Right lobe of liver (tissue), 6 donors: ENCODE measurements at regions not wholly inside any gene's neighbourhood (a gene's known extent, or its start where the extent isn't known, plus 50 kb on each side); places are given as distances from the start of the nearest gene placed in this dataset.

Source experiments
- ATAC-seq, 4 donors: fragments of 200-7000 bp; cut with Tn5 transposase; one replicate each; pipeline ENCODE4 v1.9.1; 2020; ENCODE audit warnings: mild to moderate bottlenecking in 4 of 4, moderate library complexity in 4 of 4
- DNase-seq, 3 donors: peaks; one replicate each; pipeline ENCODE4 v3.0.0-alpha.2; 2020
- H3K27ac ChIP-seq, 3 donors: fragments of 200-600 bp; one replicate each; pipeline ENCODE4 v1.8.0; 2022
- H3K27me3 ChIP-seq, 2 donors: fragments of 200-600 bp; one replicate each; pipeline ENCODE4 v1.8.0; 2022
- H3K36me3 ChIP-seq, 4 donors: fragments of 200-600 bp; sonication (generic) in 1 of 4; one replicate each; pipeline versions ENCODE4 v1.5.1 to v1.8.0; 2017 to 2022; ENCODE audit warnings: control low read depth in 1 of 4
- H3K4me1 ChIP-seq, 4 donors: fragments of 200-600 bp; sonication (generic) in 1 of 4; one replicate each; pipeline versions ENCODE4 v1.5.1 to v1.8.0; 2017 to 2022; ENCODE audit warnings: control low read depth in 1 of 4
- H3K4me3 ChIP-seq, 3 donors: fragments of 200-600 bp; one replicate each; pipeline ENCODE4 v1.8.0; 2022
- H3K9me3 ChIP-seq, 4 donors: fragments of 200-600 bp; sonication (generic) in 1 of 4; one replicate each; pipeline versions ENCODE4 v1.5.1 to v1.8.0; 2017 to 2022; ENCODE audit warnings: control low read depth in 1 of 4
- CTCF ChIP-seq, 4 donors: fragments of 200-600 bp in 3 of 4; fragments of 450-650 bp in 1 of 4; IDR thresholded peaks; one replicate each; pipeline versions ENCODE4 v1.5.1 to v1.8.0; 2016 to 2022; ENCODE audit warnings: antibody characterized with exemption in 4 of 4, mild to moderate bottlenecking in 2 of 4
- POLR2A ChIP-seq: fragments of 450-650 bp; IDR thresholded peaks from one replicate; pipeline ENCODE4 v1.6.1; 2017; ENCODE audit warnings: antibody characterized with exemption, mild to moderate bottlenecking
- WGBS: methylation state at CpG from one replicate; pipeline ENCODE4 v1.1.6; 2018; ENCODE audit warnings: low coverage, low lambda C conversion rate; ENCODE audit not compliant: insufficient coverage; ENCODE audit errors: missing lambda C conversion rate; 5-methylcytosine and 5-hydroxymethylcytosine counted together
- intact Hi-C, 2 donors: fragments of 100-400 bp; cut with DNase I; formaldehyde crosslinking; loops; one replicate each; pipeline versions ENCODE4 v1.11.2 to v1.14.1; 2022
- donor health status: DM: no; HTN: yes; CAD: no.
- donor health status: DM: no; HTN: no; CAD: no.
- donor health status: DM: no; HTN: no; CAD: no.
- donor health status: DM: no; HTN: yes; CAD: no.
- donor health status: DM: no; HTN: yes; CAD: no.

GRCh38 chr2:186306754-186307153 is 179.3 kb upstream of the ZC3H15 start:
- H3K4me1 ChIP-seq = no peaks in the 10 kb centered on the region
- H3K9me3 ChIP-seq = no peaks in the 10 kb centered on the region
- no peak for TF ChIP-seq CTCF (IDR thresholded peaks at IDR 0.05)
- TF ChIP-seq POLR2A = no peak
- ATAC-seq (no peak), DNase-seq (no peak)
- H3K36me3 ChIP-seq = no peaks in the 10 kb centered on the region
- no peak overlapping the region for H3K4me3 ChIP-seq
- no peaks in the 10 kb centered on the region for H3K27me3 ChIP-seq
- no peak overlapping the region for H3K27ac ChIP-seq
- intact Hi-C loops = no loop called here

- TF ChIP-seq CTCF (IDR thresholded peaks at IDR 0.05) (no peak), POLR2A (no peak)
- Histone ChIP-seq H3K4me1 (no peaks in the 10 kb centered on the region), H3K4me3 (no peak overlapping the region), H3K9me3 (no peaks in the 10 kb centered on the region), H3K36me3 (no peaks in the 10 kb centered on the region), H3K27me3 (no peaks in the 10 kb centered on the region), H3K27ac (no peak overlapping the region)
- no peak for ATAC-seq
- no peak for DNase-seq
- intact Hi-C loops = no loop called here
Observed at GRCh38 chr2:186307871-186308270, 178.2 kb upstream of the ZC3H15 start.

GRCh38 chr2:186308347-186308746 is 177.7 kb upstream of the ZC3H15 start:
- H3K27ac ChIP-seq = no peak overlapping the region
- intact Hi-C loops = no loop called here
- TF ChIP-seq POLR2A = no peak
- TF ChIP-seq CTCF (IDR thresholded peaks at IDR 0.05) = no peak
- no peaks in the 10 kb centered on the region for H3K9me3 ChIP-seq
- no peaks in the 10 kb centered on the region for H3K36me3 ChIP-seq
- DNase-seq (no peak), ATAC-seq (peak in 1 of 4 donors; percentile 59)
- no peaks in the 10 kb centered on the region for H3K27me3 ChIP-seq
- H3K4me1 ChIP-seq = no peaks in the 10 kb centered on the region
- 63% methylated on average over 1 of the region's 1 CpG for WGBS
- H3K4me3 ChIP-seq = no peak overlapping the region

GRCh38 chr2:186309901-186310300 is 176.2 kb upstream of the ZC3H15 start:
- intact Hi-C loops = no loop called here
- Histone ChIP-seq H3K27me3 (no peaks in the 10 kb centered on the region), H3K4me1 (no peaks in the 10 kb centered on the region), H3K4me3 (no peak overlapping the region), H3K36me3 (no peaks in the 10 kb centered on the region), H3K9me3 (no peaks in the 10 kb centered on the region), H3K27ac (no peak overlapping the region)
- DNase-seq (no peak), ATAC-seq (no peak)
- no peak for TF ChIP-seq CTCF (IDR thresholded peaks at IDR 0.05)
- TF ChIP-seq POLR2A = no peak
- 33% methylated on average over 1 of the region's 2 CpGs for WGBS

- no peak for ATAC-seq
- TF ChIP-seq CTCF (IDR thresholded peaks at IDR 0.05) (no peak), POLR2A (no peak)
- no peak overlapping the region for H3K4me3 ChIP-seq
- no peak for DNase-seq
- no peaks in the 10 kb centered on the region for H3K36me3 ChIP-seq
- no peaks in the 10 kb centered on the region for H3K27me3 ChIP-seq
- no peaks in the 10 kb centered on the region for H3K4me1 ChIP-seq
- intact Hi-C loops = no loop called here
- WGBS = 88% methylated on average over 2 of the region's 2 CpGs
- H3K9me3 ChIP-seq = peaks cover 0 to 10% (median 0%) of the 10 kb centered on the region in 4 donors
- no peak overlapping the region for H3K27ac ChIP-seq
Observed at GRCh38 chr2:186319105-186319504, 167.0 kb upstream of the ZC3H15 start.
